A673 (cell line): ENCODE measurements at regions not wholly inside any gene's neighbourhood (a gene's known extent, or its start where the extent isn't known, plus 50 kb on each side); places are given as distances from the start of the nearest gene placed in this dataset.
"Not testable (repeated sequence)": the region's sequence is repeated elsewhere in the genome, so short reads cannot be mapped to it uniquely, and the experiment has no call there.

Experiments used
- EZH2 ChIP-seq: fragments of 200-600 bp; sonication (generic); IDR thresholded peaks from 2 replicates; pipeline ENCODE4 v1.6.1; 2017; ENCODE audit warnings: borderline replicate concordance, low read depth, mild to moderate bottlenecking, mixed read lengths, antibody characterized with exemption, low read length; ENCODE audit not compliant: poor library complexity, severe bottlenecking
- TF ChIP-seq, protein P1 (sequence below): fragments of 300-800, 200-600 bp; sonication (generic); conservative IDR thresholded peaks from 2 replicates; pipeline ENCODE4 v1.5.1; 2017; ENCODE audit warnings: low read depth, mild to moderate bottlenecking, antibody characterized with exemption, low read length, moderate library complexity, mixed read lengths

DNA sequence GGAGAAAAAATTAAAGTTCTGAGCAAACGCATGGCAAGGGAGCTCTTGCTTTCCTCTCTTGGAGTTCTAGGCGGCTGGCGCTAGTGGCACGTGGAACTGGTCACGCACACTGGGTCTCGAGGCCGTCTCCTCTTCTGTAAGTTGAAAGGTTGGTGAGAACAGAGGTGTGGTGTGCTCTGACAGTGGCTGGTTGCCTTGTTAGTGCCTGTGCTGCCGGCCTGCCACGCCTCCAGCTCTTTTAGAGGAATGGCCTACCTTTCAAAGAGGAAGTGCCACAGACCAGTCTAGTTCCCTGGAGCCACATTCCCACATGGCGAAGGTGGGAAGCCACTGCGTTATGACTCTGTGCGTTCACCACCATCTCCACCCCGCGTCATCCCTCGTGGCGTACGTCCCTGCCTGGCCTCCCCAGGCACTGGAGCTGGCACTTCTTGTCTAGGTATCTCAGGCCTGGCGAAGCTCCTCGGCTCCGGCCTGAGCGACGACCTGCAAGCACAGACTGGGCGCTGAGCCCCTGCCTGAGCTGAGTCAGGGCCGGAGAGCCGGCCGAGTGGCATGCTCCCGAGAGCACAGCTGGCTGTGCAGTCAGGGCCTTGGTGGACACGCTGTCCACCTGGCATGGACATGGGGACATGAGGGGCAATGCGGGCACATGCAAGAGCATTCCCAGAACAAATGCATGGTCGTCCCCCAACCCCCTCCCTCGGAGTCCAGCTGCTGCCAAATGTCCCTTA lies 4453.1 kb upstream of the TPTE start:
- TF ChIP-seq, protein P1, sequence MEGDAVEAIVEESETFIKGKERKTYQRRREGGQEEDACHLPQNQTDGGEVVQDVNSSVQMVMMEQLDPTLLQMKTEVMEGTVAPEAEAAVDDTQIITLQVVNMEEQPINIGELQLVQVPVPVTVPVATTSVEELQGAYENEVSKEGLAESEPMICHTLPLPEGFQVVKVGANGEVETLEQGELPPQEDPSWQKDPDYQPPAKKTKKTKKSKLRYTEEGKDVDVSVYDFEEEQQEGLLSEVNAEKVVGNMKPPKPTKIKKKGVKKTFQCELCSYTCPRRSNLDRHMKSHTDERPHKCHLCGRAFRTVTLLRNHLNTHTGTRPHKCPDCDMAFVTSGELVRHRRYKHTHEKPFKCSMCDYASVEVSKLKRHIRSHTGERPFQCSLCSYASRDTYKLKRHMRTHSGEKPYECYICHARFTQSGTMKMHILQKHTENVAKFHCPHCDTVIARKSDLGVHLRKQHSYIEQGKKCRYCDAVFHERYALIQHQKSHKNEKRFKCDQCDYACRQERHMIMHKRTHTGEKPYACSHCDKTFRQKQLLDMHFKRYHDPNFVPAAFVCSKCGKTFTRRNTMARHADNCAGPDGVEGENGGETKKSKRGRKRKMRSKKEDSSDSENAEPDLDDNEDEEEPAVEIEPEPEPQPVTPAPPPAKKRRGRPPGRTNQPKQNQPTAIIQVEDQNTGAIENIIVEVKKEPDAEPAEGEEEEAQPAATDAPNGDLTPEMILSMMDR: not testable (repeated sequence)
- TF ChIP-seq EZH2: not testable (repeated sequence)
